ENCODE measurements at regions not wholly inside any gene's neighbourhood (a gene's known extent, or its start where the extent isn't known, plus 50 kb on each side); places are given as distances from the start of the nearest gene placed in this dataset.
"Not testable (repeated sequence)": the region's sequence is repeated elsewhere in the genome, so short reads cannot be mapped to it uniquely, and the experiment has no call there.

DNA sequence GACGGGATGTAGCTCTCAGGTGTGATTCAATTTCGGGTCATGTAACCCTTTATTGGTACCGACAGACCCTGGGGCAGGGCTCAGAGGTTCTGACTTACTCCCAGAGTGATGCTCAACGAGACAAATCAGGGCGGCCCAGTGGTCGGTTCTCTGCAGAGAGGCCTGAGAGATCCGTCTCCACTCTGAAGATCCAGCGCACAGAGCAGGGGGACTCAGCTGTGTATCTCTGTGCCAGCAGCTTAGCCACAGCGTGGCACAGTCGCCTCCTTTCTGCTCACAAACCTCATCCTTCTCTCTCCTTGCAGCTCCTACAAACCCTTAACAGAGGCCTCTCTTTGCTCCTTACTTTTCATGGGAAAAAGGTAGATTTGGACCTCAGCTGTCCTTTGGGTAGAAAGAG, 197.5 kb upstream of the PRSS58 start:
- no peak for FAIRE-seq

DNA sequence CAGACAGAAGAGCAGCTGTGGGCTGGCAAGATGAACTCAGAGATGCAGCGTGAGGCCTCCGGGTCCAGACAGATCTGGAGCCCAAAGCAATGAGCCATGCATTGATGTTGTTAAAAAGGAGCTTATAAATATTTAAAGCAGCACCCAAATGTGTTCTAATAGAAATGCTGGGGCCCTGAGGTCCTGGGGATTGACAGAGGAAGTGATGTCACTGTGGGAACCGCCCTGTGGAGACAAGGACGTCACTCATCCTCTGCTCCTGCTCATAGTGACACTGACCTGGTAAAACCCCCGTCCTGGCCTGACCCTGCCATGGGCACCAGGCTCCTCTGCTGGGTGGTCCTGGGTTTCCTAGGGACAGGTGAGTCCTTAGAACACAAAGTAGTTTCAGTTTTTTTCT, 197.0 kb upstream of the PRSS58 start:
- TF ChIP-seq, protein P1, sequence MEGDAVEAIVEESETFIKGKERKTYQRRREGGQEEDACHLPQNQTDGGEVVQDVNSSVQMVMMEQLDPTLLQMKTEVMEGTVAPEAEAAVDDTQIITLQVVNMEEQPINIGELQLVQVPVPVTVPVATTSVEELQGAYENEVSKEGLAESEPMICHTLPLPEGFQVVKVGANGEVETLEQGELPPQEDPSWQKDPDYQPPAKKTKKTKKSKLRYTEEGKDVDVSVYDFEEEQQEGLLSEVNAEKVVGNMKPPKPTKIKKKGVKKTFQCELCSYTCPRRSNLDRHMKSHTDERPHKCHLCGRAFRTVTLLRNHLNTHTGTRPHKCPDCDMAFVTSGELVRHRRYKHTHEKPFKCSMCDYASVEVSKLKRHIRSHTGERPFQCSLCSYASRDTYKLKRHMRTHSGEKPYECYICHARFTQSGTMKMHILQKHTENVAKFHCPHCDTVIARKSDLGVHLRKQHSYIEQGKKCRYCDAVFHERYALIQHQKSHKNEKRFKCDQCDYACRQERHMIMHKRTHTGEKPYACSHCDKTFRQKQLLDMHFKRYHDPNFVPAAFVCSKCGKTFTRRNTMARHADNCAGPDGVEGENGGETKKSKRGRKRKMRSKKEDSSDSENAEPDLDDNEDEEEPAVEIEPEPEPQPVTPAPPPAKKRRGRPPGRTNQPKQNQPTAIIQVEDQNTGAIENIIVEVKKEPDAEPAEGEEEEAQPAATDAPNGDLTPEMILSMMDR (IDR thresholded peaks at IDR 0.05; ENCODE audit: insufficient read depth, missing control alignments), result no peak
- FAIRE-seq, result no peak

More for the DNA sequence above, 197.5 kb upstream of the PRSS58 start:
- TF ChIP-seq, protein P1 (IDR thresholded peaks at IDR 0.05; ENCODE audit: insufficient read depth, missing control alignments), result no peak
- no peak for DNase-seq (ENCODE audit: insufficient read length, low spot score)

DNA sequence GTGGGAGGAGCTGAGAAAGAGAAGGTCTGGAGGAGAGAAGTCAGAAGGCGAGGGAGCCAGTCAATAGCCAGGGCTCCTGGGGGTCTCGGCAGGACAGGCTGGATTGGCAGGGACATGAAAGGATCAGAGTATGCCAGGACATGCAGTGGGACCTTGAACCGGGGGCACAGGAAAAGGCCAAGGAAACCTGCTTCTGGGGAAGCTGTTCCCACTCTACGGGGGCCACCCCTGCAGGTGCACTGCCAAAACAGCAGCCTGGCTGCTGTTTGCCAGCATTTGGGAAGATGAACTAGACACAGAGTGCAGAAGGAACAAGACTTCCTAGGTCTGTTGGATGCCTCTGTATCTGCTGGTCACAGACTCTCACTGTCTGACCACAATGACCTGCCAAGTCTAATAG, 194.9 kb upstream of the PRSS58 start:
- TF ChIP-seq, protein P1 (IDR thresholded peaks at IDR 0.05; ENCODE audit: insufficient read depth, missing control alignments), result no peak
- DNase-seq (ENCODE audit: insufficient read length, low spot score) (no peak), FAIRE-seq (no peak)

More for the DNA sequence above, 197.0 kb upstream of the PRSS58 start:
- DNase-seq (ENCODE audit: insufficient read length, low spot score), result no peak

DNA sequence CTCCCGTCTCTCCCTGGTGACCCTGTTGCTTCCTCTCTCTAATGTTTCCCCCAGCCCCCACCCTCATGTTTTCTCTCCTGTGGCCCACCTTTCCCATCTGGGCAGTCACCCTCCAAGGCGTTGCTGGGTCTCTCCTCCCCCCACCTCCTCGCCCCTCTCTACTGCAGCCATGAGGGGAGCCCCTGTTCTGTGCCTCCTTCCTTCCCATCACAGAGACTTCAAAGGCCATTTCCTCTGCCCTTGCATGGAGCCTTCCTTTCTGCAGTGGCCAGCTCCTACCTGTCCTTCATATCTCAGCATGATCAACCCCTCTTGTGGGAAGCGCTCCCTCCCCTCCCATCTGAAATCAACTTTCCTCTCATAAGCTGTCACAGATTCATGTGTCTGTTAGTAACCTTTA, 194.0 kb upstream of the PRSS58 start:
- DNase-seq (ENCODE audit: insufficient read length, low spot score), result no peak
- TF ChIP-seq, protein P1 (IDR thresholded peaks at IDR 0.05; ENCODE audit: insufficient read depth, missing control alignments), result no peak
- FAIRE-seq, result no peak

DNA sequence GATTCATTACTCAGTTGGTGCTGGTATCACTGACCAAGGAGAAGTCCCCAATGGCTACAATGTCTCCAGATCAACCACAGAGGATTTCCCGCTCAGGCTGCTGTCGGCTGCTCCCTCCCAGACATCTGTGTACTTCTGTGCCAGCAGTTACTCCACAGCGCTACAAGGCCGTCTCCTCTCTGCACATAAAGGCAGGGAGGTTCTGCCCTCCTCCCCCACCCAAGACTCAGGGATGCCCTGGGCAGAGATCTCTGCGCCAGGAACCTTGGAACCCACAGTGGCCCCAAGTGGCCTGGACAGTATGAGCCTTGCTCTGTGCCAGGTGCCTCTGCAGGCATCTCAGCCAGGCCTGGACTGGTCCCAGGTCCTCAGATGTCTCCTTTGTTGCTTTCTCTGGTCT, 193.4 kb upstream of the PRSS58 start:
- TF ChIP-seq, protein P1 (IDR thresholded peaks at IDR 0.05; ENCODE audit: insufficient read depth, missing control alignments), result no peak
- no peak for FAIRE-seq
- no peak for DNase-seq (ENCODE audit: insufficient read length, low spot score)

DNA sequence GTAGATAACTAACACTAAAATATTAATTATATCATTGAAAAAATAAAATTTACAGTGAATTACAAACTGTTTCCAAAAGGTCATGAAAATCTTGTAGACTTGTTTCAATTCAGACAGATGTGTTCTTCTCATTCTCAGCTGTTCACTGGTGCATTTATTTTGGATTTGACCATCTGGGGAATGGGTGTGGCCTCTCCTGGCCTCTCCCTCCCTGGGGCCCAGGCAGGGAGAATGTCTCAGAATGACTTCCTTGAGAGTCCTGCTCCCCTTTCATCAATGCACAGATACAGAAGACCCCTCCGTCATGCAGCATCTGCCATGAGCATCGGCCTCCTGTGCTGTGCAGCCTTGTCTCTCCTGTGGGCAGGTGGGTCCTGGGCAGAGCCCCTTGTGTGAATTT, 192.8 kb upstream of the PRSS58 start:
- no peak for FAIRE-seq
- TF ChIP-seq, protein P1 (IDR thresholded peaks at IDR 0.05; ENCODE audit: insufficient read depth, missing control alignments), result no peak
- DNase-seq (ENCODE audit: insufficient read length, low spot score), result no peak

DNA sequence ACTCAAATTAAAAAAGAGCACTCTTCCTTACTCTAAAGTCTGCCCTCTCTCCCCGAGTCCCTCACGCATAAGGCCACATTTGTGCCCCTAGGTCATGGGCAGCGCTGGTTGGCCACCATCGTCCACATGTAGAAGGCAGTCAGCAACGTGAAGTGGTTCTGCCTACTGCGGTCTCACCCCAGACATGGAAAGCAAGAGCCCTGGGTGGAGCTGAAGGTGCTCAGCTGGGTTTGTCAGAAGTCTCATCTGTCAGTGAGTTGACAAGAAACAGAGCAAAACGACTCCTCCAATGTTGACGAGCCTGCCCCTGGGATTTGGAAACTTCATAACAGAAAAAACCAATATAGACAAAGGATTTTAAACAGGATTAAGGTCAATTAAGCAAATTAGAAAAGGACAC, 192.3 kb upstream of the PRSS58 start:
- FAIRE-seq (no peak), DNase-seq (ENCODE audit: insufficient read length, low spot score) (no peak)
- TF ChIP-seq, protein P1 (IDR thresholded peaks at IDR 0.05; ENCODE audit: insufficient read depth, missing control alignments), result no peak

DNA sequence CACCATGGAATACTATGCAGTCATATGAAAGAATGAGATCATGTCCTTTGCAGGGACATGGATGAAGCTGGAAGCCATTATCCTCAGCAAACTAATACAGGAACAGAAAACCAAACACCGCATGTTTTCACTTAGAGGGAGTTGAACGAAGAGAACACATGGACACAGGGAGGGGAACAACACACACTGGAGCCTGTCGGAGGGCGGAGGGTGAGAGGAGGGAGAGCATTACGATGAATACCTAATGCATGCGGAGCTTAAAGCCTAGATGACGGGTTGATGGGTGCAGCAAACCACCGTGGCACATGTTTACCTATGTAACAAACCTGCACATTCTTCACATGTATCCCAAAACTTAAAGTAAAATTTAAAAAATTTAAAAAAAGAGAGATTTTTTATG, 191.0 kb upstream of the PRSS58 start:
- not testable (repeated sequence) for DNase-seq (ENCODE audit: insufficient read length, low spot score); FAIRE-seq
